GM10266 (cell line): ENCODE measurements at regions not wholly inside any gene's neighbourhood (a gene's known extent, or its start where the extent isn't known, plus 50 kb on each side); places are given as distances from the start of the nearest gene placed in this dataset.

Experiments used
- DNase-seq: peaks from one replicate; pipeline ENCODE4 v3.0.0; 2012; ENCODE audit errors: extremely low spot score
- CTCF ChIP-seq: IDR thresholded peaks from 2 replicates; pipeline ENCODE4 v1.5.1; 2012; ENCODE audit warnings: mild to moderate bottlenecking, low read depth; ENCODE audit not compliant: control insufficient read depth, insufficient read depth; ENCODE audit errors: missing control alignments

- no peak for TF ChIP-seq CTCF
- DNase-seq = no peak
Observed at GRCh38 chrX:7270933-7271332, 123.0 kb upstream of the PUDP start.

- TF ChIP-seq CTCF = no peak
- DNase-seq = no peak
Observed at GRCh38 chrX:7269991-7270390, 122.0 kb upstream of the PUDP start.

GRCh38 chrX:7269589-7269988, 121.6 kb upstream of the PUDP start:
- DNase-seq = no peak
- TF ChIP-seq CTCF = no peak

GRCh38 chrX:7266288-7266687, 118.3 kb upstream of the PUDP start:
- no peak for DNase-seq
- no peak for TF ChIP-seq CTCF

GRCh38 chrX:7264399-7264798, 116.4 kb upstream of the PUDP start:
- peak; percentile 4 for DNase-seq
- TF ChIP-seq CTCF = no peak

- TF ChIP-seq CTCF = no peak
- no peak for DNase-seq
Observed at GRCh38 chrX:7263961-7264360, 116.0 kb upstream of the PUDP start.

GRCh38 chrX:7263330-7263729, 115.4 kb upstream of the PUDP start:
- no peak for TF ChIP-seq CTCF

GRCh38 chrX:7262551-7262950, 114.6 kb upstream of the PUDP start:
- no peak for TF ChIP-seq CTCF
- no peak for DNase-seq

More at GRCh38 chrX:7263330-7263729, 115.4 kb upstream of the PUDP start:
- DNase-seq = no peak
